HG02610 (cell line): ENCODE measurements at regions not wholly inside any gene's neighbourhood (a gene's known extent, or its start where the extent isn't known, plus 50 kb on each side); places are given as distances from the start of the nearest gene placed in this dataset.
"Not testable (repeated sequence)": the region's sequence is repeated elsewhere in the genome, so short reads cannot be mapped to it uniquely, and the experiment has no call there.

Experiments
- ATAC-seq: cut with Tn5 transposase; IDR thresholded peaks from one replicate; pipeline ENCODE4 v1.9.1; 2021; ENCODE audit warnings: mild to moderate bottlenecking, moderate library complexity; ENCODE audit not compliant: unreplicated experiment

DNA sequence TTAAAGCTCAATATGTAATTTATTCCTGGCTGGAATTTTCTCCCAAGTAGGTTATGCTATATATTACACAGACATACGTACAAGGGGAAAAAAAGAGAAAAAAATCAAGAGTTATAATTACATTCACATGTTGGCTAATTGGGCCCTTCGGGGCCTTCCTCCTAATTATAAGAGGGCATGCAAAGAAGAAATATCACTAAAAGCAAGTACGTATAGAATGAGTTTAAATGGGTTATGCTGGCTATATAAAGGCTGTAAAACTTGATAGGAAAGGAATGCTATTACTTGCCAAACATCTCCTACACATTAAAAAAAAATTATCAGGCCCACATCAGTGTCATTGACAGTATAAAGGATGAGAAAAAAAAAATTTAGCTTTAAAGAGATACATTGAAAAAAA, 1396.1 kb upstream of the ADGRL4 start:
- ATAC-seq = no peak

DNA sequence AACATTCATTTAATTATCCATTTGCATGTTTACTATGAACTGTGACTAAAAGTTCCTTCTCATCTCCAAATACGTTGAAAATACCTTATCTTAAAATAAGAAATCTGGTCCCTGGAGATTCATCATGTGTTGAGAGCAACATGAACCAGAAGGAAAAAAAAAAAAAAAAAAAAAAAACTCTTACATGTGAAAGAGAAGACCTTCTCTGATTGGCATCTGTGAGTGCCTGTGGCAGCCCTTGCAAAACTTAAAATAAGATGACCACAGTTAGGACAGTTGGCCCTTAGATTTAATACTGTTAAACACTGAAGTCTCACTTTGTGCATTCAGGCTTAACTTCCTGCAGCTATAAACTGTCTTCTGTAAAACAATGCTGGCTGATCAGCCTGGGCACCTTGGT, 1395.2 kb upstream of the ADGRL4 start:
- no peak for ATAC-seq

DNA sequence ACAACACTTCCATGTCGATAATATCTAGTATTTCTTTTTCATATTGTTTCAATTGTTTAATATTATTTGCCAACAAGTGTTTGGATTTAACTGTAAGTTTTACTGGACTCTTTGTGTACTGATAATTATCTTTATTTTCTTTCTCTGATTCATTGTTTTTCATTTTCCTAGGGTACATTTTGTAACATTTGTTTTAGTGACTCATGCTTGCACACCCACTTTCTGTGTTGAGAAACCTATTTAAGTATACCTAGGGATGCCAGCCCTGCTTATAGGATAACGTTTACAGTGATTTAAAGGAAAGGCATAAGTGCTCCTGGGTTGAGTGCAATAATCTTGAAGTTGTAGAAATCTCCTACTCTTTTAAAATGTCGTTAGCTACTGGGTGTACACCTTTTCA, 1386.0 kb upstream of the ADGRL4 start:
- ATAC-seq = no peak

DNA sequence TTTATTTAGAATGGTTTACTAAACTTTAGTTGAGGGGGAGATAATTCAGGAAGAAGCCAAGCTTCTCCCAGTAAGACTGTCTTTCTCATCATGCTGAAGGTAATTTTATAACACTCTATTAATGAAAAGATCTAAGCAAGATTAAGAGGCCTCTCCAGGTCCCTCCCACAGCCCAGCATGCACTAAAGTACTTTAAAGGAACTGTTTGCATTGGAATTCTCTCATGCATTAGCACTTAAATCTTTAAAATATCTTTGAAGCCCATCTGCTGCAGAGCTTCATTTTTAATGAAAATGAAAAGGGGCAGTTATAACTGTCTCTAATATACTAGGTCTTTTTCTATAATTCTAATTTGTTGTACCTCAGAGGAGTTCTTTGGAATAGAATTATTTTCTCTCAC, 1379.1 kb upstream of the ADGRL4 start:
- ATAC-seq = no peak

DNA sequence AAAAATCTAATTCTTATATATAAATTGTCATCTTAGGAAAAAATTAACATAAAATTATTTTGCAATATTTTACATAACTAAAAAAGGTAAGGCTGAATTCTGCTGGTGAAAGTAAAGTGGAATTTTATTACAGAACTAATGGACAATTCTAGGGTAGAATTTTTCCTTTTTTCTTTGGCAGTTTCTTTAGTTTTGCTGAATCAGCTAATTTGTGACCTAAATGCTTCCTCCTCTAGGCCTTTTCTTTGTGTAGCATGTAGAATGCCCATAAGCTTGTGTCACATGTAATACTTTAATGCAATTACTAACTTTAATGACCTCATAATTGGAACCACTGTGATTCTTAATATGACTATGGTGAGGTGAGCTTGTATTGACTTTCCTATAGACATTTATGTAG, 1378.4 kb upstream of the ADGRL4 start:
- ATAC-seq = no peak

DNA sequence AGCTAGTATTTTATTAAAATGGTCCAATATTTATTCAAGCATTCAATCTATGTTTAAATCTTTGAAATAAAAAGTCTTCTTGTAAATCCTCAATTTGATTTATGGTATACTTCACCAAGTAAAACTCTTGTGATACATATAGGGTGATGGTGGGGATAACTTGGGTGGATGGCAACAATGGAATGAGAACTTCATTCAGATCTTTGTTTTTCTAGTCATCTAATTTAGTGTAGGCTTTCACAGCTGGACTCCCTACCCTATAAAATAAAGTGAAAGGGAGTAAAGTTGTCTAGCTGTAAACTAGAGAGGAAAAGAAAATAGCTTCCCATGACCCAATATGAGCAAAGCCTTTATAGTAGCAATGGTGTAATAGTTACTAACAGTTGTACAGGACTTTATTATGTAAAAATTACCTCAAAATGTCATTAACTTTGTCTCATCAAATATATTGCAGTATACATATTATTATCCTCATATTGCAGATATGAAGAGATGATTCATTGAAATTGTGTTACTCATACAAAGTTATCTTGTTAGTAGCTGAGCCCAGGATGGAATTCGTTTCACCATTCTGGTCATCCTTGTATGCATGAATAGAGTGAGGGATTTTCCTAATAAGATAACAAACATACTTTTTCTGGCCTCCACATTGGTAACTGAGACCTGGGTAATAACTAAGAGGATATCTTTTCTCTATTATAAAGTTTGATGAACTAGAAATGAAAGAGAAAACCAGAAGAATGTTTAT, 1377.7 kb upstream of the ADGRL4 start:
- no peak for ATAC-seq

DNA sequence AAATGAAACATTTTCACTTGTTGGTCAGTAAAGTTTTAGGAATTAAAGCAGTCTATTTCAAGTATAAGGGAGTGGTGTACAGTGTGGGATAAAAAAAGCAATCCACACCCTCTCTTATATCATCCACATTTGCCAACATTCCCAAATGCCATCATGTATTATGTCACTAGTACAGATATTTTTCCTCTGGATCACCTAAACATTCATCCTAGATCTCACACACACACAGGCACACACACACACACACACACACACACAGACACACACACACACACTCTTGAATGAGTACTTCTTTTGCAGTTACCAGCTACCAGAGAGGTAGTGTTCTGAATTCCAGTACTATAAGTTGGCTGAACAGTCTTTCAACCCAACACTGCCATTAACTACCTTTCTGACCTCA, 1369.1 kb upstream of the ADGRL4 start:
- ATAC-seq = no peak

DNA sequence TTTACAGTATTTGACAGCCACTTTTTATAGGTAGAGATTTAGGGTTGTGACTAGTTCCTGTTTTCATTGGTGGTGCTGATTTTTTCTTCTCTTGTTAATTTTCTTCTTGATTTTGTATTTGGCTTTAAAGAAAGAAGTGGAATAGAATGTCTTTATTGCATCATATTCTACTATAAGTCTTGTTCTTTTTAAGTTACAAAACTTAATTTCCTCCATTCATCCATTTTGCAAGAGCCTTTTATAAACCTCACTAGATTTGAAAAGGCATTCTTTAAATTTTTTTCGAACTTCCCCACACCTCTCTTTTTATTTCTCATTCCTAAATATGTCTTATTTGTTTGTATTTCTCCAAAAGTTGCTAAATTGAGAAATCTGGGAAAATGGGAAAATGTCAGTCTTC, 1368.6 kb upstream of the ADGRL4 start:
- ATAC-seq = no peak

DNA sequence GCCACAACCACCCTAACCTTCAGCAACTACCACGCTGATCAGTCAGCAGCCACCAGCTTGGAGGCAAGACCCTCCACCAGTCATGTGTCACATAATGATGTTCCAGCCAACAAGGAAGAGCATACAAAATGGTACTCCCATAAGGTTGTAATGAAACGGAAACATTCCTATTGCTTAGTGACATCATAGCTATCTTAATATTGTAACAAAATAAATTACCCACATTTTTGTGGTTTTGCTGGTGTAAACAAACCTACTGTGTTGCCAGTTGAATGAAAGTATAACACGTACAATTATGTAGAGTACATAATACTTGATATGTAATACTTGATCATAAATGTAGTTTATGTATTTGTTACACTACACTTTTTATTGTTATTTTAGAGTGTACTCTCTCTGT, 1363.2 kb upstream of the ADGRL4 start:
- no peak for ATAC-seq

DNA sequence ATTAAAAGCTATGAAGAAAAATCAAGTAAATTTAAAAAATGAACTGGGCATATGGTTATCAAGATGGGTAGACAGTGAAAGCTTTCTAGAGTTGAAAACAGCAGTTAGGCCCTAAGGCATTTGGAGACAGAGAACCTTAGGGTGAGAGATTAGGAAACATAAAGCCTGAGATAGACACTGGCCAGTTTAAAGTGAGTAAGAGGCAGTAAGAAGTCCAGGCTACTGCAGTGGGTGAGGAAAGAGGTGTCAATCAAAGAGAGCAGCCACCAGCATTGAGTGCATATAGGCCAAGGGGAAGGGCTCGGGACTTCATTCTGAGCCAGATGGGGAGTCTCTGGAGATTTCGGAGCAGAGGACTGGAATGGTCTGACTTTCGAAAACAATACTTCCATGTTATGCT, 1360.5 kb upstream of the ADGRL4 start:
- ATAC-seq = no peak

DNA sequence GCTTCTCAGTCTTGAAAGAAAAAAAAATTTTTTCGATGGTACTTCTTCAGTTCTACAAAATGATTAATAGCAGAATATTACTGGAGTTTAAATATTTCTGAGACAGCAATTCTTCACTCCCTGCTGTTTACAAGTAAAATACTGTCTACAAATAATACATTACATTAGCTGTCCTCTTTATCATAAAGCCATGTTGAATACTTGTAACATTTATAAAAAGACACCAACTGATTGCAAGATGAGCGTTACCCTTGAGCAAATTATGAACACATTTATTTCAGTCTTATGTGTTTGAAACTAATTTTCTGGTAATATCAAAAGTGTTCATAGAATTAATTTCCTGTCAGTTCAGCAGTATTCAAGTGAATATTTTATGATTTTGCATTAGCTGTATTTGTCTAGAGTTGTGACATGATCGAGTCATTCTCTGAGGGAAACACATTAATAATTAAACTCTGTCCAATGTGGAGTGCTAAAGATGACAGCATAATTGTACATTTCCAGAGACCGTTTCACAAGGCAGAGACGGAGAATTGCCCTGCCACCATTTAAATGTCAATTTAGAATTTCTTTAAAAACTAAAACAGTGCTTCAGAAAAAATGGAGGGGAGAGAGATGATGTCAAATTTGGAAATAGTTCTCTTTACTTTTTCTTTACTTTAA, 1359.0 kb upstream of the ADGRL4 start:
- no peak for ATAC-seq

DNA sequence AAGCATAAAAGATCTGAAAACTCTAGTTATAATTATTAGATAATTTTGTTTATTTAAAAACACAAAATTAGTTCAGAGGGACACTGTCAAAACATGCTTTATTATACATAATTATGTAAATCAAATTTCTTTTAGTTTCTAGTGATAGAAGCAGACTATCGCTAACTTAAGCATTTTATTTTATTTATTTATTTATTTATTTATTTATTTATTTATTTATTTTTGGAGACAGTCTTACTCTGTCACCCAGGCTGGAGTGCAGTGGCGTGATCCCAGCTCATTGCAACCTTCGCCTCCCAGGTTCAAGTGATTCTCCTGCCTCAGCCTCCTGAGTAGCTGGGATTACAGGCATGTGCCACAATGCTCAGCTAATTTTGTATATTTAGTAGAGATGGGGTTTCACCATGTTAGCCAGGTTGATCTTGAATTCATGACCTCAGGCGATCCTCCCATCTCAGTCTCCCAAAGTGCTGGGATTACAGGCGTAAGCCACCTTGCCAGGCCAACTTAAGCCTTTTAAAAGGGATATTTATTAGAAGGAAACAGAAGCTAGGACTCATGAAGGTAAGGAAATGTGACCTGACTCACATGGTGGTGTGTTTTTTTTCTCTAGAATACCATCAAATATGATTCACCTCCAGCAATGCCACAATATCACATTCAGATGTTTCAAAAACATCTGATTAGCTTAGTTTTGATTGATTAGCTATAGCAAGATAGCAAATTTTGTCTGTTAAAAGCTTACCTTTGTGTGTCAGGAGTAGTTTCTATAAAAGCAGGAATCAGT, 1357.4 kb upstream of the ADGRL4 start:
- no peak for ATAC-seq

DNA sequence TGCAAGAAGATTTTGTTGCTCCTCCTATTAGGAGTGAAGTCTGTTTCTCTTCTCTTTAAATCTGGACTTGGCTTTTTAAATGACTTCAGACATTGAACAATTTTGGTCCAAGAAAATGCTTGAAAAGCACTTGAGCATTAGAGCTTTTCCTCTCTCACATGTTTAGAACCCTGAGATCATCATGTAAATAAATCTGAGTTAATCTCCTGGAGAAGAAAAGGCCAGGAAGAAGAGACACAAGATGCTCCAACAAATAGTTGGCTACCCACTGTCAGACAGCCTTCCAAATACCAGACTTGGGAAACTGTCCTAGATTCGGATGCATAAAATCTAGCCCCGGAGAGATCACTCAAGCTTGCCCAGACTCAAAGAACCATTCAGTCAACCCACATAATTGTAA, 1353.1 kb upstream of the ADGRL4 start:
- no peak for ATAC-seq

DNA sequence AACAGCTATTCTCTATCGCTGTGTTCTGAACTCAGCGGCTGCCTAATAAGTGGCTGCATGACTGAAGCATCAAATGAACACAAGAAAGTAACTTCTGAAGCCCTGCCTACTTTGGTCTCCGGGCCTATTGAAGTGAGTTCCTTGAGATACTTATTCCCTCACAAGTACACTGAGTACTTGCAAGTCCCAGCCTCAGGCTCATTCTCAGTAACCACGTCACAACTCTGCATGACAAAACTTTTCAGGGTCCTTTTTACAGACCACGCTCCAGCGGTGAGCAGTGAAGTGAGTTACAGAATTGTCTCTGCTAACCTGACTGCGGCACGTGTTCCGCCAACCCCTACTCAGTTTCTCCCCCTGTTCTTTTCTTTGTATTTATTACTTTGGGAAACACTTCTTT, 1342.7 kb upstream of the ADGRL4 start:
- ATAC-seq = no peak

DNA sequence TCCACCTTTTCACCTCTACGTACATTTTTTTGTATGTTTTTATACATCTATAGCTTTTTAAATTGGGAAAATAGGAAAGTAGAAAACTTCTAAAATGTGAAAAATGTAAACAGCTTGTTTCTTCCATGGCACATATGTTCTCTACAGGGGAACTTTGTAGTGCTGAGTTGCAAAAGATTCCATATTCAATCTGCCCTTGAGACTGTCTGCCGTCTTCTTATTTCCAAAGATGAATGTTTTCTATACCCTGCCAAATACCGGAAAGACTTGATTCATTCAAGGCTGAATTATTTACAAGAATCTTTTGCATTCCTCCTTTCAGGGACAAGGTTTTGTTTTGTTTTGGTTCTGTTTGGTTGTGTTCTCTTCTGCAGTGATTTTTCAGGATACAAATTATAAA, 1334.5 kb upstream of the ADGRL4 start:
- no peak for ATAC-seq

DNA sequence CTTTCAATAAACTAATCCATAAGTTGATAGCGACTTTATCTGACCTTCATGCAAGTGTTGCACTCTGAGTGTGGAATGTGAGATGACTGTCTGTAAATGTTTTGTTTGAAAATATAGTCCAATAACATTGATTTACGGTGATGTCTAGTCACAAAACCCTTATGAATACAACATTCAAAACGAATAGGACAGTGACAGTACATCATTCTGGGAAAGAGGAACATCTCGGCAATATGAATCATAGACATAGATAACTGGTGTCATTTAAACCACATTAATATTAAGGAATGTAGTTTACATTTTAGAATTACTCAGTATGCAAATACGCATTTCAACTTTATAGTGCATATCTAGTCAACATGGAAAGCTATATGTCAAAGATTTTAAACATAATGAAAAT, 1311.6 kb upstream of the ADGRL4 start:
- ATAC-seq = no peak

DNA sequence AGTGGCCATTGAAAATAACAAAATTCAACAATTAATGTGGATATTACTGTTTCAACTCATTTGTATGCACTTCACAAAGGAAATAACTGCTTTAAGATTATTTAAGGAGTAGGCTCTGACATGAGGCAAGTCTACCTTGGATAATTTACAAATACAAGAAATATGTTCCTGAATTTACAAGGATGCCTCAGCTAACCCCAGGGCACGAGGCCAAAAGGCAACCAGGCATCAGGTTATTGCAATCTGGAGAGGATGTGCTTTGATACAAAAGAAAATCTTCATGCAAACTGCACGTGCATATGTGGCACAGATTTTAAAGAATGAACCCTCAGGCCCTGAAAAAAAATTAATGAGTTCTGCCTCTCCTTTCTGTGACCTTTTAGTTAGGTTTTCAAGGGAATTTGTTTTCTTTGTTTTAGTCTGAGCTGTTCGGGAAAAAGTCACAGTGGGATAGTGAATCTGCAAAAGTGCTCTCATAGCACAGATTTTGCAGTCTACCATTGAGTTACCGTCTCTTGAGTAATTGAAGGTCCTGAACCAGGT, 1304.2 kb upstream of the ADGRL4 start:
- no peak for ATAC-seq

DNA sequence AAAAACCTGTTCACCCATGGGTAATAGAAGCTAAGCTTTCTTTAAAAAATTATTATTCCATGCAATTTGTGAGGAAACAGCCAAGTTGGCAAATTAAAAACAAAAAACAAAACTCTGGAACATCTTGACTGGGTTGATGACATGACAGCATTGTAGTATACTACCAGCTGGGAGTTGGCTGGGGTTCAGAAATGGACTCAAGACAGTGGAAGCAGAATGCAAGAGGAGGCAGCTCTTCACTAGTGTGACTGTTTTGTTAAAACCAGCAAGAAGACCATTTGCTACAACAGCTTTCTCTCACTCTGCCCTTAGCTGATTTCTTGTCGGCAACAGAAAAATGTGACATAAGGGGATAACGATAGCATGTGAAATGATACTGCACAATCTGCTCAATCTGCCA, 1298.9 kb upstream of the ADGRL4 start:
- ATAC-seq = no peak

DNA sequence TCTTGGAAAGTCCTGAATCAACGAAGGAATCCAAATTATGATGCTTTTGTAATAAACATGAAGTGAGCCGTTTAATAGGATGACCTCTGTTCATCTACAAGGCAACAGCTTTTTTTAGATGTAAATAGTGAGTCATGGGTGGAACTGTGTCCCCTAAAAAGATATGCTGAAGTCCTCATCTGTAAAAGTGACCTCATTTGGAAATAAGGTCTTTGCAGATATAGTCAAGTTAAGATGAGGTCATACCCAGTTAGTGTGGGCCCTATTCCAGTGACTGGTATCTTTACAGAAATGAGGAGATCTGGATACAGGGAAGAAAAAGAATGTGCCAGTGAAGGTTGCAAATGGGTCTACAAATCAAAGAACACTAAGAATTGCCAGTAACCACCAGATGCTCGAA, 1287.3 kb upstream of the ADGRL4 start:
- ATAC-seq = no peak

DNA sequence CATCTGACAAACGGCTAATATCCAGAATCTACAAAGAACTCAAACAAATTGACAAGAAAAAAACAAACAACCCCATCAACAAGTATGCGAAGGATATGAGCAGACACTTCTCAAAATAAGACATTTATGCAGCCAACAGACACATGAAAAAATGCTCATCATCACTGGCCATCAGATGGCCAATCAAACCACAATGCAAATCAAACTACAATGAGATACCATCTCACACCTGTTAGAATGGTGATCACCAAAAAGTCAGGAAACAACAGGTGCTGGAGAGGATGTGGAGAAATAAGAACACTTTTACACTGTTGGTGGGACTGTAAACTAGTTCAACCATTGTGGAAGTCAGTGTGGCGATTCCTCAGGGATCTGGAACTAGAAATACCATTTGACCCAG, 1282.2 kb upstream of the ADGRL4 start:
- not testable (repeated sequence) for ATAC-seq

DNA sequence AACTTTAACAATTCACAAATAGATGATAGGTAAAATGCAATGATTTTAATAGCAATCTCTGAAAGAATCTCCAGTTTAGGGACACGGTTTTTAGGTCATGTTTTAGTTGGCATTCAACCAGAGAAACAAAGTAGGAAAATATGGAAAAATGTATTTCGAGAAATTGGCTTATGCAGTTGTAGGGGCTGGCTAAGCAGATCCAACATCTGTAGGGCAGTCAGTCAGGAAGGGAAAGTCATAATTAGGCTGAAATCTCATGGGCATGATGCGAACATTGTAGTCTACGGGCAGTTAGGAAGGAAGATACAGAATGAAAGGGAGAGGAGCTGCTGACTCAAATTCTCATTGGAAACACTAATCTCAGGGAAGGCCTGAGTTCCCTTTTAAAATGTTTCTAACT, 1276.0 kb upstream of the ADGRL4 start:
- no peak for ATAC-seq

DNA sequence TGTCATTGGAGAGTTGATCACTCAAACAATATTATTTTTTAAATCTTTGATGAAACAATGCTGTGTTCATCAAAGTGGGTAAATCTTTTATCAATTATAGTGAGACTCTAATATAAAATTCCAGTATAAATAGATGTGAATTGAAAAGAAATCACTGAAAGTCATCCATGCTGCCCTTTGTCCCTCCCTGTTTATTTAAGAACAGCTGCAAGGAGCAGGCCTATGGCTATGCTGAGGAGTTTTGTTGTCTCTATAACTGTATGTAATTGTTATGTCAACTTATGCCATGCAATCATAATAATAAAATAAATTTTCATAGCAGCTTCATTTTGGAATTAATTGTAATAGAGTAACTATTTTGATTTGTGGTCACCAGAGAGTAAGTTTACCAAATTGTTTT, 1272.4 kb upstream of the ADGRL4 start:
- ATAC-seq = no peak
